Germinal center (tissue), 1 donor: ENCODE measurements at regions not wholly inside any gene's neighbourhood (a gene's known extent, or its start where the extent isn't known, plus 50 kb on each side); places are given as distances from the start of the nearest gene placed in this dataset.

Experiments used
- DNase-seq: peaks from one replicate; pipeline ENCODE4 v3.0.0; 2012; ENCODE audit warnings: mixed read lengths, low spot score

- DNase-seq, result no peak
Measured at GRCh38 chr18:48488388-48488850, 50.4 kb upstream of the CTIF start.

- DNase-seq, result no peak
Measured at GRCh38 chr18:48486754-48487153, 52.1 kb upstream of the CTIF start.

GRCh38 chr18:48485828-48486405 lies 52.9 kb upstream of the CTIF start:
- no peak for DNase-seq

GRCh38 chr18:48481092-48481491 lies 57.7 kb upstream of the CTIF start:
- DNase-seq, result no peak

GRCh38 chr18:48479531-48479930 lies 59.3 kb upstream of the CTIF start:
- DNase-seq, result no peak

GRCh38 chr18:48477348-48477747 lies 61.5 kb upstream of the CTIF start:
- DNase-seq, result no peak

GRCh38 chr18:48476550-48476917 lies 62.3 kb upstream of the CTIF start:
- no peak for DNase-seq

- peak; percentile 46 for DNase-seq
Measured at GRCh38 chr18:48475635-48476549, 62.9 kb upstream of the CTIF start.

GRCh38 chr18:48473816-48474215 lies 64.6 kb upstream of the ZBTB7C start:
- DNase-seq, result no peak

- DNase-seq, result no peak
Measured at GRCh38 chr18:48472610-48473009, 63.4 kb upstream of the ZBTB7C start.

- no peak for DNase-seq
Measured at GRCh38 chr18:48470484-48471180, 61.4 kb upstream of the ZBTB7C start.

GRCh38 chr18:48468151-48468550 lies 59.0 kb upstream of the ZBTB7C start:
- no peak for DNase-seq

- DNase-seq, result no peak
Measured at GRCh38 chr18:48467231-48467630, 58.0 kb upstream of the ZBTB7C start.

GRCh38 chr18:48462510-48462909 lies 53.3 kb upstream of the ZBTB7C start:
- DNase-seq, result no peak

GRCh38 chr18:48460929-48461583 lies 51.9 kb upstream of the ZBTB7C start:
- DNase-seq, result no peak

GRCh38 chr18:48459465-48459864 lies 50.3 kb upstream of the ZBTB7C start:
- no peak for DNase-seq

- no peak for DNase-seq
Measured at GRCh38 chr18:48459016-48459415, 49.8 kb upstream of the ZBTB7C start.
